Neural crest cell (in vitro differentiated cells): ENCODE measurements at regions not wholly inside any gene's neighbourhood (a gene's known extent, or its start where the extent isn't known, plus 50 kb on each side); places are given as distances from the start of the nearest gene placed in this dataset.

Source experiments
- DNase-seq: peaks from one replicate; pipeline ENCODE4 v3.0.0; 2021; ENCODE audit warnings: low read depth, mixed read lengths, low spot score
- H3K27ac Mint-ChIP-seq: one replicate; pipeline ENCODE4 v1.8.0; 2021; ENCODE audit warnings: mild to moderate bottlenecking, mixed read lengths; ENCODE audit not compliant: unreplicated experiment
- H3K27me3 Mint-ChIP-seq: 2 replicates; pipeline ENCODE4 v1.8.0; 2021; ENCODE audit warnings: low read depth, mild to moderate bottlenecking, mixed read lengths
- H3K36me3 Mint-ChIP-seq: 2 replicates; pipeline ENCODE4 v1.8.0; 2021; ENCODE audit warnings: low read depth, mild to moderate bottlenecking, mixed read lengths
- H3K4me1 Mint-ChIP-seq: 2 replicates; pipeline ENCODE4 v1.8.0; 2021; ENCODE audit warnings: mixed read lengths
- H3K4me3 Mint-ChIP-seq: one replicate; pipeline ENCODE4 v1.8.0; 2021; ENCODE audit warnings: mild to moderate bottlenecking, mixed read lengths
- H3K9me3 Mint-ChIP-seq: 2 replicates; pipeline ENCODE4 v1.8.0; 2021; ENCODE audit warnings: mixed read lengths
- TF ChIP-seq, protein P1 (sequence below): fragments of 200-600 bp; sonication (generic); conservative IDR thresholded peaks from 2 replicates; pipeline ENCODE4 v1.5.0; 2021; ENCODE audit warnings: antibody characterized with exemption, mild to moderate bottlenecking

DNA sequence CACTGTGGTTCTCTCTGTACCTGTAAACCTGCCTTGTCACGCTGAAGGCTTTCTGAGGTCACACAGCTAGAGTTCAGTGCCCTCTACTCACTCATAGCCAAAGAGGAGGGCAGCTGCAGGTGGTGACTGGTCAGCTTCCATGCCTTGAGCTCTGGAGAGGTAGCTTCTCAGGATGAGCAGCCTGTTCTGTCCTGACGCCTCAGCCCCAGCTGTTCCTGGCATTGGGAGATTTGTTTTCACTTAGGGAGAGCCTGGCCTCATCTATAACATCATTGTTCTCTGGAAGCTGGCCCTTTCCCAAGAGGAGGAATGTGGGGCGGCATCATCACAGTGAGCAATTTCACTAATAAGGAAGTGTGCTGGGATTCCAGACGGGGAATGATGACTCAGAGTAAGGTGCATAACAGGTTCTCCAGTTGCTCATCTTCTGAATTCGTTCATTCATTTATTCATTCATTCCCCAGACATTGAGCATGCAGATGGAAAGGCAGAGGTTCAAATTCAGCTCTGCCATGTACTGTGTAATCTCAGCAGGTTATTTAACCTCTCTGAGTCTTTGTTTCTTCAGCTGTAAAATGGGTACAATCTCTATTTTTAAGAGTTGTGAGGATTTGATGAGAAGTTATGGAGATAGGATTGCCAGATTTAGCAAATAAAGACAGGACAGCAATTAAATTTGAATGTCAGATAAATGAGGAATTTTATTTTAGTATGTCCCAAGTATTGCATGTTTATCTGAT is 255.8 kb upstream of the CRY1 start:
- Mint-ChIP-seq H3K27ac (no peak overlapping the region), H3K4me1 (peaks cover 5% of the 10 kb centered on the region), H3K27me3 (peaks cover 4% of the 10 kb centered on the region), H3K36me3 (no peaks in the 10 kb centered on the region), H3K4me3 (no peak overlapping the region), H3K9me3 (peaks cover 2% of the 10 kb centered on the region)
- no peak for DNase-seq
- TF ChIP-seq, protein P1, sequence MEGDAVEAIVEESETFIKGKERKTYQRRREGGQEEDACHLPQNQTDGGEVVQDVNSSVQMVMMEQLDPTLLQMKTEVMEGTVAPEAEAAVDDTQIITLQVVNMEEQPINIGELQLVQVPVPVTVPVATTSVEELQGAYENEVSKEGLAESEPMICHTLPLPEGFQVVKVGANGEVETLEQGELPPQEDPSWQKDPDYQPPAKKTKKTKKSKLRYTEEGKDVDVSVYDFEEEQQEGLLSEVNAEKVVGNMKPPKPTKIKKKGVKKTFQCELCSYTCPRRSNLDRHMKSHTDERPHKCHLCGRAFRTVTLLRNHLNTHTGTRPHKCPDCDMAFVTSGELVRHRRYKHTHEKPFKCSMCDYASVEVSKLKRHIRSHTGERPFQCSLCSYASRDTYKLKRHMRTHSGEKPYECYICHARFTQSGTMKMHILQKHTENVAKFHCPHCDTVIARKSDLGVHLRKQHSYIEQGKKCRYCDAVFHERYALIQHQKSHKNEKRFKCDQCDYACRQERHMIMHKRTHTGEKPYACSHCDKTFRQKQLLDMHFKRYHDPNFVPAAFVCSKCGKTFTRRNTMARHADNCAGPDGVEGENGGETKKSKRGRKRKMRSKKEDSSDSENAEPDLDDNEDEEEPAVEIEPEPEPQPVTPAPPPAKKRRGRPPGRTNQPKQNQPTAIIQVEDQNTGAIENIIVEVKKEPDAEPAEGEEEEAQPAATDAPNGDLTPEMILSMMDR, result no peak

DNA sequence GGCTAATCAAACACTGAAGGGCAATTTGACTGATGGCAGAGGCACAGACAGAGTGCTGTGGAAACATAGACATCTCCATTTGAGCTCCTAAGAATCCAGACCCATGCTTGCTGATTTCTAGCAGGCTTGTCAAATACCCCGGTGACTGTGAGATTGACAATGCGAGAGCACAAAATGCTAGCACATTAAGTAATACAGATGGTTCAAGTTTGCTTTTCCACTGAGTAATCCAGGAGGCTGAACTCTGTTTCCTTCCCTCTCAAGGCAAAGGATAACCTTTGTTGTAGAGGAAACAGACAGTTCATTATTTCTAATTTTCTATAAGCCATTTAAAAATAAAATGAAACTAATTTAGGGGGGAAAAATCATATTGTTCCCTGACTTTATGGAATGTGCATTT is 256.5 kb upstream of the CRY1 start:
- TF ChIP-seq, protein P1, result no peak
- H3K9me3 Mint-ChIP-seq, result peaks cover 4% of the 10 kb centered on the region
- peaks cover 2% of the 10 kb centered on the region for H3K27me3 Mint-ChIP-seq
- no peak overlapping the region for H3K27ac Mint-ChIP-seq
- H3K4me1 Mint-ChIP-seq, result peaks cover 5% of the 10 kb centered on the region
- no peak overlapping the region for H3K4me3 Mint-ChIP-seq
- H3K36me3 Mint-ChIP-seq, result no peaks in the 10 kb centered on the region
- no peak for DNase-seq

DNA sequence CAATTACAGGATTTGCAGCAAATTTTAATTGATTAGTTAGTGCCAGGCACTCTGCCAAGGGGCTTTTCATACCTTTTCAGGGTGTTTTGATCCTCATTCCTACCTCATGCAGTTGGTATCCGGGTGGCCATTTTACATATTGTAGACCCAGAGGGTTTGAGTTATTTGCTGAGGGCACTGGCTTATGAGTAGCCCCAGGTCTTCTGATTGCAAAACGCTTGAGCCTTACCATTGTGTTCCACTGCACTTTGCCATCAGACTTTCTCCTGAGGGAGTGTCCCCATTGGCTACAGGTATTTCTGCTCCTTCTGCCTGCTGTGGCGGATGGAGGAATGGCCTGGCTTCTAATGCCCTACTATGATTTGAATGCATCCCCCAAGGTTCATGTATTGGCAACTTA is 257.8 kb upstream of the CRY1 start:
- peaks cover 5% of the 10 kb centered on the region for H3K4me1 Mint-ChIP-seq
- no peak overlapping the region for H3K4me3 Mint-ChIP-seq
- H3K27me3 Mint-ChIP-seq, result peaks cover under 1% of the 10 kb centered on the region
- TF ChIP-seq, protein P1, result no peak
- H3K27ac Mint-ChIP-seq, result no peak overlapping the region
- DNase-seq, result no peak
- H3K9me3 Mint-ChIP-seq, result peaks cover 4% of the 10 kb centered on the region
- H3K36me3 Mint-ChIP-seq, result no peaks in the 10 kb centered on the region

DNA sequence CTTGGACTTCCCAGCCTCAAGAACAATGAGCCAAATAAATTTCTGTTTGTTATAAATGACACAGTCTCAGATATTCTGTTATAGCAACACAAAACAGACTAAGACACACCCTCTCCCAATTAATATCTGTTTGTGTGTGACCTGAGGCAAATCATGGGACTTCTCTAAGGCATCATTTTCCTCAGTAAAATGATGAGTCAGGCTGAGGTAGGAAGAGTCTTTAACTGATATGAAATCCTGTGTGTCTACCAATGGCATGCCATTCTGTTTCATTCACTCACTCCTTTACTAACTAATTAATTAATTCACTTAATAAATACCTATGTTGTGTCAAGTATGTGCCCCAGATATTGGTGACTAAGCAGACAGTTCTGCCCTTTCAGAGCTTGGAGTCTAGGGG is 258.4 kb upstream of the CRY1 start:
- TF ChIP-seq, protein P1, result no peak
- Mint-ChIP-seq H3K9me3 (peaks cover 4% of the 10 kb centered on the region), H3K27me3 (no peaks in the 10 kb centered on the region), H3K4me3 (no peak overlapping the region), H3K4me1 (peaks cover 5% of the 10 kb centered on the region), H3K27ac (no peak overlapping the region), H3K36me3 (no peaks in the 10 kb centered on the region)
- no peak for DNase-seq

DNA sequence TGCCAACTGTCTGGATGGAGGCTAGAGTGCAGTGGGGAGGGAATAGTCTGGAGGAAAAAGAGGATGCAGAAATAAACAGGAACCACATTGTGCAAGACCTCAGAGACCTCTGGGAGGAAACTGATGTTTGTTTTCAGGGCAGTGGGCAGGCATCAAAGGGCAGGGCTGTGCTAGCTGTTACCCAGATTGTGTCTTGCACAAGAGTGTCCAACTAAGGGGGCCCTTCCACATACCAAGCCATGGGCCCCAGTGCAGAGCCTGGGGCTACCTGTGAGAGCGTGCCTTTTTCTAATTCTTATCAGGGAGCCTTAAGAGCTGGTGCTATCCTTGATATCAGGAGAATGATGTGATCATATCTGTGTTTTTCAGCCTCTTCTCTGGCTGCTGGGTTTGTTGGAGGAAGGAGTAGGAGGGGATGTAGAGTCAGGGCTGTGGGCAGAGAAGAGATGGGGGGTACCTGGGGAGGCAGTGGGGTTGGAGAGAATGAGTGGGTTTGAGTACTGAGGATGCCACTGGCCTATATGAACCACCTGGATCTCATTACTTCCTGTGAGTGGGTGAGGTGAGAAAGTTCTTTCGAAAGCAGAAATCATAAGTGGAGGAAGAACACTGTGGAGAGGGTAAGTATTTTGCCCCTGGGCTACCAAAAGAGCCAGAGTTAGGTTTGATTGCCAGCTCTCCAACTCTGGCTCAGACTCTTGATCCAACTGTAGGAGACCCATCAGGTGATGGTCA is 259.2 kb upstream of the CRY1 start:
- Mint-ChIP-seq H3K9me3 (peaks cover 4% of the 10 kb centered on the region), H3K4me1 (peaks cover 5% of the 10 kb centered on the region), H3K27me3 (no peaks in the 10 kb centered on the region), H3K4me3 (no peak overlapping the region), H3K36me3 (no peaks in the 10 kb centered on the region), H3K27ac (no peak overlapping the region)
- no peak for DNase-seq
- TF ChIP-seq, protein P1, result no peak
